Prostate gland (tissue), 2 donors: ENCODE measurements at regions not wholly inside any gene's neighbourhood (a gene's known extent, or its start where the extent isn't known, plus 50 kb on each side); places are given as distances from the start of the nearest gene placed in this dataset.

Experiments
- CTCF ChIP-seq, 4 experiments: fragments of 200-600 bp in 2 of 4; fragments of 450-650 bp in 2 of 4; sonication (generic) in 2 of 4; IDR thresholded peaks; 1 replicate in 3 of 4; 2 replicates in 1 of 4; pipeline ENCODE4 v1.5.1; 2016 to 2019; ENCODE audit warnings: antibody characterized with exemption in 4 of 4, mild to moderate bottlenecking in 2 of 4, moderate library complexity in 2 of 4
- POLR2A ChIP-seq: fragments of 450-650 bp; IDR thresholded peaks from one replicate; pipeline ENCODE4 v1.6.1; 2016; ENCODE audit warnings: antibody characterized with exemption, mild to moderate bottlenecking
- POLR2AphosphoS5 ChIP-seq: sonication (generic); formaldehyde crosslinking; IDR thresholded peaks from one replicate; pipeline ENCODE4 v1.6.1; 2017; ENCODE audit warnings: antibody characterized with exemption

GRCh38 chr20:39364320-39364719, 402.2 kb downstream of the DHX35 start:
- no peak for TF ChIP-seq CTCF (IDR thresholded peaks at IDR 0.05)
- no peak for TF ChIP-seq POLR2AphosphoS5
- no peak for TF ChIP-seq POLR2A
